HepG2 (cell line): ENCODE measurements at regions not wholly inside any gene's neighbourhood (a gene's known extent, or its start where the extent isn't known, plus 50 kb on each side); places are given as distances from the start of the nearest gene placed in this dataset.

Experiments
- ATAC-seq: fragments of 200-7000 bp; cut with Tn5 transposase; 3 replicates; pipeline ENCODE4 v1.9.1; 2020; ENCODE audit warnings: mild to moderate bottlenecking, moderate library complexity
- BruUV-seq: library from RNA; stranded (reverse); fragments of 400-500 nt; replicated peaks from 2 replicates; lab custom pipeline; 2021; lab: Mats Ljungman, UMichigan
- CTCF ChIA-PET: fragments of 300-600 bp; formaldehyde crosslinking; extraction: SDS; loops from one replicate; lab custom pipeline; 2021; ENCODE audit warnings: low total read pairs, inconsistent platforms, low intra/inter-chr PET ratio; lab: Yijun Ruan, JAX
- POLR2A ChIA-PET: fragments of 350-600 bp; sonication (Branson Sonifier 250); formaldehyde crosslinking; loops from one replicate; lab custom pipeline; 2020; ENCODE audit warnings: antibody characterized with exemption, inconsistent platforms; lab: Yijun Ruan, JAX
- DNase-seq: peaks from one replicate; pipeline ENCODE4 v3.0.0-alpha.2; 2015; ENCODE audit warnings: low spot score
- FAIRE-seq: peaks from 3 replicates; lab custom pipeline; 2011; peaks lifted over from hg19 to GRCh38; lab: Jason Lieb, UNC
- H2AFZ ChIP-seq: one replicate; pipeline ENCODE4 v1.6.1; 2011; ENCODE audit warnings: low read length, inconsistent platforms
- H3K27ac ChIP-seq: fragments of 300-600 bp; 3 replicates; pipeline ENCODE4 v1.8.0; 2011; ENCODE audit warnings: mixed run types, mild to moderate bottlenecking, mixed read lengths, low read length, inconsistent platforms; ENCODE audit not compliant: insufficient read depth; ENCODE audit errors: extremely low read length
- H3K27me3 ChIP-seq, 2 experiments: fragments of 200-600 bp in 1 of 2; 2 replicates in 1 of 2; 3 replicates in 1 of 2; pipeline versions ENCODE4 v1.6.0 to v1.8.0; 2011; ENCODE audit warnings: low read length in 2 of 2, mild to moderate bottlenecking in 2 of 2, moderate library complexity in 2 of 2, inconsistent platforms in 1 of 2; ENCODE audit not compliant: insufficient read depth in 2 of 2, control insufficient read depth in 1 of 2
- H3K36me3 ChIP-seq, 2 experiments: fragments of 200-600 bp in 1 of 2; replicated peaks in 1 of 2; 2 replicates in 1 of 2; 3 replicates in 1 of 2; pipeline versions ENCODE4 v1.5.1 to v1.8.0; 2011; ENCODE audit warnings: low read length in 2 of 2, inconsistent platforms in 1 of 2; ENCODE audit not compliant: insufficient read depth in 2 of 2, control insufficient read depth in 1 of 2
- H3K4me1 ChIP-seq: 2 replicates; pipeline ENCODE4 v1.5.1; 2012; ENCODE audit warnings: low read length, inconsistent platforms; ENCODE audit not compliant: insufficient read depth
- H3K4me2 ChIP-seq: 2 replicates; pipeline ENCODE4 v1.6.0; 2011; ENCODE audit warnings: low read depth, low read length, inconsistent platforms
- H3K4me3 ChIP-seq, 3 experiments: fragments of 200-600 bp in 1 of 3; sonication (generic), shearing (Covaris generic) in 1 of 3; replicated peaks in 1 of 3; 2 replicates each; pipeline ENCODE4 v1.5.1; 2011 to 2016; ENCODE audit warnings: low read length in 3 of 3, inconsistent platforms in 2 of 3, low read depth in 2 of 3, mild to moderate bottlenecking in 2 of 3, control low read depth in 1 of 3, mixed read lengths in 1 of 3; ENCODE audit not compliant: insufficient read depth in 1 of 3
- H3K79me2 ChIP-seq: one replicate; pipeline ENCODE4 v1.6.1; 2011; ENCODE audit warnings: low read length, inconsistent platforms; ENCODE audit not compliant: insufficient read depth
- H3K9ac ChIP-seq: 2 replicates; pipeline ENCODE4 v1.6.0; 2011; ENCODE audit warnings: mild to moderate bottlenecking, low read depth, low read length, inconsistent platforms; ENCODE audit not compliant: insufficient read depth
- H3K9me3 ChIP-seq: 2 replicates; pipeline ENCODE4 v1.5.1; 2012; ENCODE audit warnings: mild to moderate bottlenecking, low read length
- H4K20me1 ChIP-seq: 2 replicates; pipeline ENCODE4 v1.6.0; 2011; ENCODE audit warnings: inconsistent platforms, mild to moderate bottlenecking, low read length, moderate library complexity; ENCODE audit not compliant: insufficient read depth
- HNRNPUL1 ChIP-seq: fragments of 200-400 bp; formaldehyde crosslinking; IDR thresholded peaks from 2 replicates; pipeline ENCODE4 v1.6.1; 2017; ENCODE audit warnings: low read depth, mild to moderate bottlenecking, low read length, moderate library complexity
- MAFF ChIP-seq: IDR thresholded peaks from 2 replicates; pipeline ENCODE4 v1.6.1; 2011; ENCODE audit warnings: low read depth, low read length, improper control_type of control experiment
- MAFK ChIP-seq, 2 experiments: IDR thresholded peaks in 1 of 2; conservative IDR thresholded peaks in 1 of 2; 2 replicates each; pipeline ENCODE4 v1.6.1; 2011; ENCODE audit warnings: improper control_type of control experiment in 2 of 2, low read length in 2 of 2
- MED8 ChIP-seq: sonication (generic); formaldehyde crosslinking; IDR thresholded peaks from 2 replicates; pipeline ENCODE4 v1.8.1; 2023; ENCODE audit warnings: mild to moderate bottlenecking, missing genetic modification reagents; ENCODE audit not compliant: insufficient replicate concordance
- ZFP36 ChIP-seq: fragments of 150-350 bp; IDR thresholded peaks from 2 replicates; pipeline ENCODE4 v1.6.1; 2018; ENCODE audit warnings: borderline replicate concordance, low read length, low read depth; ENCODE audit not compliant: partially characterized antibody
- ZFP37 ChIP-seq: sonication (generic); formaldehyde crosslinking; IDR thresholded peaks from 2 replicates; pipeline ENCODE4 v1.4.0; 2020; ENCODE audit warnings: missing genetic modification reagents, borderline replicate concordance
- ZNF337 ChIP-seq: sonication (generic); formaldehyde crosslinking; IDR thresholded peaks from 2 replicates; pipeline ENCODE4 v1.5.1; 2020; ENCODE audit warnings: missing genetic modification reagents, low read depth, mild to moderate bottlenecking, borderline replicate concordance
- ZNF414 ChIP-seq: sonication (generic); formaldehyde crosslinking; IDR thresholded peaks from 2 replicates; pipeline ENCODE4 v1.5.0; 2020; ENCODE audit warnings: missing genetic modification reagents
- WGBS: methylation state at CpG from one replicate; pipeline ENCODE4 v1.1.6; 2017; ENCODE audit warnings: low lambda C conversion rate; 5-methylcytosine and 5-hydroxymethylcytosine counted together
- in situ Hi-C: cut with HindIII; loops from 2 replicates; pipeline ENCODE4 v1.10.0; 2017; ENCODE audit warnings: low pct_unique_long_range_greater_than_20kb; ENCODE audit not compliant: extremely low pct_ligation_motif_present
- intact Hi-C: fragments of 100-400 bp; cut with micrococcal nuclease; formaldehyde crosslinking; loops from one replicate; pipeline ENCODE4 v1.10.0; 2022; ENCODE audit not compliant: unreplicated experiment

GRCh38 chr2:117271631-117272030, 542.9 kb upstream of the DDX18 start:
- no peak overlapping the region for H3K27ac ChIP-seq
- CTCF ChIA-PET = no interaction called here
- H3K4me2 ChIP-seq = no peak overlapping the region
- no peaks in the 10 kb centered on the region for H3K4me1 ChIP-seq
- peak; percentile 96 for TF ChIP-seq MAFF
- TF ChIP-seq ZNF337 (CRISPR knock-in tag) = no peak
- peak; percentile 91 to 98 for TF ChIP-seq MAFK (conservative IDR thresholded peaks at IDR 0.05 in 1 of 2, IDR thresholded peaks at IDR 0.05 in 1 of 2; ENCODE audit: low read length in 2 of 2)
- H2AFZ ChIP-seq = no peak overlapping the region
- H3K9ac ChIP-seq = no peak overlapping the region
- H3K4me3 ChIP-seq = no peak overlapping the region
- WGBS = 0% methylated on average over 1 of the region's 1 CpG
- no peaks in the 10 kb centered on the region for H3K36me3 ChIP-seq
- no TSS peak for BruUV-seq
- no peaks in the 10 kb centered on the region for H3K79me2 ChIP-seq
- POLR2A ChIA-PET = no interaction called here
- H4K20me1 ChIP-seq = no peaks in the 10 kb centered on the region
- FAIRE-seq = no peak
- peaks cover 32% of the 10 kb centered on the region for H3K9me3 ChIP-seq
- in situ Hi-C loops (no loop called here), intact Hi-C loops (no loop called here)
- DNase-seq = no peak
- no peaks in the 10 kb centered on the region for H3K27me3 ChIP-seq
- no peak for ATAC-seq

- H3K4me2 ChIP-seq = no peak overlapping the region
- ATAC-seq = no peak
Measured at GRCh38 chr2:117273009-117273671, 541.4 kb upstream of the DDX18 start.

More at GRCh38 chr2:117273009-117273671, 541.4 kb upstream of the DDX18 start:
- Histone ChIP-seq H3K27me3 (no peaks in the 10 kb centered on the region), H3K9me3 (peaks cover 23% of the 10 kb centered on the region), H3K27ac (no peak overlapping the region), H3K9ac (no peak overlapping the region), H3K4me3 (no peak overlapping the region), H3K36me3 (no peaks in the 10 kb centered on the region), H3K4me1 (no peaks in the 10 kb centered on the region), H2AFZ (no peak overlapping the region), H4K20me1 (no peaks in the 10 kb centered on the region), H3K79me2 (no peaks in the 10 kb centered on the region)
- WGBS = 8% methylated on average over 6 of the region's 6 CpGs
- DNase-seq (no peak), FAIRE-seq (no peak)
- intact Hi-C loops (no loop called here), in situ Hi-C loops (no loop called here)
- ChIA-PET POLR2A (no interaction called here), CTCF (no interaction called here)
- no peak for TF ChIP-seq ZFP36
- TF ChIP-seq ZNF414 = no peak
- TF ChIP-seq HNRNPUL1 = no peak
- no peak for TF ChIP-seq ZFP37
- TF ChIP-seq MED8 (CRISPR knock-in tag) = no peak
- no TSS peak for BruUV-seq
